OCI-LY1 (cell line): ENCODE measurements at regions not wholly inside any gene's neighbourhood (a gene's known extent, or its start where the extent isn't known, plus 50 kb on each side); places are given as distances from the start of the nearest gene placed in this dataset.

Experiments
- EZH2 ChIP-seq: fragments of 200-600 bp; sonication (generic), shearing (Covaris generic); IDR thresholded peaks from 2 replicates; pipeline ENCODE4 v1.8.0; 2017; ENCODE audit warnings: borderline replicate concordance, mixed run types, mild to moderate bottlenecking, antibody characterized with exemption, low read length, moderate library complexity, mixed read lengths
- TF ChIP-seq, protein P1 (sequence below): fragments of 200-600 bp; sonication (generic), shearing (Covaris generic); IDR thresholded peaks from 2 replicates; pipeline ENCODE4 v1.5.1; 2017; ENCODE audit warnings: mild to moderate bottlenecking, antibody characterized with exemption, low read length, moderate library complexity, mixed read lengths

- TF ChIP-seq, protein P1, sequence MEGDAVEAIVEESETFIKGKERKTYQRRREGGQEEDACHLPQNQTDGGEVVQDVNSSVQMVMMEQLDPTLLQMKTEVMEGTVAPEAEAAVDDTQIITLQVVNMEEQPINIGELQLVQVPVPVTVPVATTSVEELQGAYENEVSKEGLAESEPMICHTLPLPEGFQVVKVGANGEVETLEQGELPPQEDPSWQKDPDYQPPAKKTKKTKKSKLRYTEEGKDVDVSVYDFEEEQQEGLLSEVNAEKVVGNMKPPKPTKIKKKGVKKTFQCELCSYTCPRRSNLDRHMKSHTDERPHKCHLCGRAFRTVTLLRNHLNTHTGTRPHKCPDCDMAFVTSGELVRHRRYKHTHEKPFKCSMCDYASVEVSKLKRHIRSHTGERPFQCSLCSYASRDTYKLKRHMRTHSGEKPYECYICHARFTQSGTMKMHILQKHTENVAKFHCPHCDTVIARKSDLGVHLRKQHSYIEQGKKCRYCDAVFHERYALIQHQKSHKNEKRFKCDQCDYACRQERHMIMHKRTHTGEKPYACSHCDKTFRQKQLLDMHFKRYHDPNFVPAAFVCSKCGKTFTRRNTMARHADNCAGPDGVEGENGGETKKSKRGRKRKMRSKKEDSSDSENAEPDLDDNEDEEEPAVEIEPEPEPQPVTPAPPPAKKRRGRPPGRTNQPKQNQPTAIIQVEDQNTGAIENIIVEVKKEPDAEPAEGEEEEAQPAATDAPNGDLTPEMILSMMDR, result no peak
- no peak for TF ChIP-seq EZH2
These were observed 118.5 kb downstream of the ACKR3 start for GRCh38 chr2:236688157-236688556.
